GM23338 (cell line): ENCODE measurements at regions not wholly inside any gene's neighbourhood (a gene's known extent, or its start where the extent isn't known, plus 50 kb on each side); places are given as distances from the start of the nearest gene placed in this dataset.

Experiments
- CTCF ChIP-seq, 2 experiments: fragments of 200-600 bp in 1 of 2; sonication (generic) in 1 of 2; conservative IDR thresholded peaks; 2 replicates each; pipeline versions ENCODE4 v1.5.1 to v1.6.1; 2016 to 2017; ENCODE audit warnings: antibody characterized with exemption in 2 of 2, low read depth in 2 of 2, mild to moderate bottlenecking in 2 of 2, moderate library complexity in 1 of 2
- ETS1 ChIP-seq: IDR thresholded peaks from 2 replicates; pipeline ENCODE4 v1.6.1; 2016; ENCODE audit warnings: antibody characterized with exemption
- EZH2 ChIP-seq: fragments of 200-600 bp; sonication (generic); IDR thresholded peaks from one replicate; pipeline ENCODE4 v1.8.0; 2017; ENCODE audit warnings: antibody characterized with exemption, mild to moderate bottlenecking, low read depth; ENCODE audit not compliant: unreplicated experiment
- EZH2phosphoT487 ChIP-seq: fragments of 200-600 bp; sonication (generic); IDR thresholded peaks from one replicate; pipeline ENCODE4 v1.8.1; 2018; ENCODE audit warnings: antibody characterized with exemption; ENCODE audit not compliant: unreplicated experiment
- POLR2AphosphoS5 ChIP-seq: IDR thresholded peaks from 2 replicates; pipeline ENCODE4 v1.6.1; 2016; ENCODE audit warnings: antibody characterized with exemption, low read depth
- REST ChIP-seq: IDR thresholded peaks from one replicate; pipeline ENCODE4 v1.6.1; 2018; ENCODE audit warnings: antibody characterized with exemption; ENCODE audit not compliant: unreplicated experiment
- ZNF331 ChIP-seq: fragments of 250-450 bp; sonication (Bioruptor Pico); IDR thresholded peaks from 2 replicates; pipeline ENCODE4 v1.5.0; 2020; ENCODE audit warnings: low read depth, mild to moderate bottlenecking, moderate library complexity

- TF ChIP-seq CTCF (conservative IDR thresholded peaks at IDR 0.05; ENCODE audit: low read depth in 2 of 2) = no peak
- no peak for TF ChIP-seq POLR2AphosphoS5
- TF ChIP-seq ETS1 = no peak
- TF ChIP-seq EZH2phosphoT487 = no peak
- no peak for TF ChIP-seq EZH2
- no peak for TF ChIP-seq REST
- TF ChIP-seq ZNF331 (CRISPR knock-in tag) = no peak
These were observed 126.7 kb upstream of the SLC38A2 start for GRCh38 chr12:46499226-46499625.
